Progenitor cell of endocrine pancreas (in vitro differentiated cells): ENCODE measurements at regions not wholly inside any gene's neighbourhood (a gene's known extent, or its start where the extent isn't known, plus 50 kb on each side); places are given as distances from the start of the nearest gene placed in this dataset.
"Not testable (repeated sequence)": the region's sequence is repeated elsewhere in the genome, so short reads cannot be mapped to it uniquely, and the experiment has no call there.

Experiments
- DNase-seq: peaks from one replicate; pipeline ENCODE4 v3.0.0; 2021; ENCODE audit warnings: low spot score; ENCODE audit not compliant: unreplicated experiment
- H3K27ac Mint-ChIP-seq: 2 replicates; pipeline ENCODE4 v1.8.0; 2021; ENCODE audit warnings: mild to moderate bottlenecking, moderate library complexity, mixed read lengths
- H3K27me3 Mint-ChIP-seq: 2 replicates; pipeline ENCODE4 v1.8.0; 2021; ENCODE audit warnings: mixed read lengths
- H3K36me3 Mint-ChIP-seq: 2 replicates; pipeline ENCODE4 v1.8.0; 2022; ENCODE audit warnings: mixed read lengths; ENCODE audit not compliant: insufficient read depth
- H3K4me1 Mint-ChIP-seq: 2 replicates; pipeline ENCODE4 v1.8.0; 2021; ENCODE audit warnings: low read depth, mixed read lengths
- H3K4me3 Mint-ChIP-seq: 2 replicates; pipeline ENCODE4 v1.8.0; 2021; ENCODE audit warnings: low read depth, mild to moderate bottlenecking, moderate library complexity, mixed read lengths
- H3K9me3 Mint-ChIP-seq: 2 replicates; pipeline ENCODE4 v1.8.0; 2021; ENCODE audit warnings: low read depth, mixed read lengths
- CTCF ChIP-seq: fragments of 200-600 bp; sonication (generic); IDR thresholded peaks from one replicate; pipeline ENCODE4 v1.5.0; 2021; ENCODE audit warnings: antibody characterized with exemption, mild to moderate bottlenecking; ENCODE audit not compliant: unreplicated experiment

DNA sequence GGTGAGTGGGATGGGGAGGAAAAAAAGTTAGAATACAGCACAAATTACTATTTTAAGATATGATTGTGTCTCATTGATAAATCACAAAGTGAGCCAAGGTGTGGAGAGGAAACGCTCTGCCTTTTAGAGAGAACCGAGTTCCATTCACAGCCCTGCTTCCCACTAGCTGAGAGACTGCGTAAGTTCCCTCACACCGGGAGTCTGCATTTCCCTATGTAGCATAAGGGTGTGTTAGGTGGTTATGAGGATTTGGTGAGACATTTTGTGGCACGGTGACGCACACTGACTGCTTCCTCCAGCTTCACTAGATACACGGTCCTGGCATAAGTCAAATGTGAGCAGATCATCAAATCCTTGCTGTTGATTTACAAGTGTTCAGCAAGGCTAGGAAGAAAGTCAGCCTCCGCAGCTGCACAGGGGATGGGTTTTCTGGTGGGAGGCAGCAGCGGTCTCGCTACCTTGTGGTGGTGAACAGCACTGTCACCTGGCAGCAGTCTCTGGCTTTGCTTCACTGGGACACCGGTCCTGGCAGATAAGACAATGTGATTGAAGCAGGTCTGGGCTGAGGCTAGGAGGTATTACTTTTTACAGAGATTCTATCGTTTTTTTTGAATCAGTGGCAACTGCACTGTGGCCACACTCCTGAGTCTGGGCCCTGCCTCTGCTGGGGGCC lies 312.2 kb upstream of the B3GAT1 start:
- Mint-ChIP-seq H3K36me3 (no peaks in the 10 kb centered on the region), H3K27me3 (peaks cover 51% of the 10 kb centered on the region), H3K4me1 (peaks cover 2% of the 10 kb centered on the region), H3K27ac (no peak overlapping the region), H3K4me3 (no peak overlapping the region), H3K9me3 (no peaks in the 10 kb centered on the region)
- no peak for DNase-seq
- no peak for TF ChIP-seq CTCF

- H3K4me3 Mint-ChIP-seq, H3K4me1 Mint-ChIP-seq, H3K27ac Mint-ChIP-seq, H3K9me3 Mint-ChIP-seq, H3K36me3 Mint-ChIP-seq, DNase-seq: not testable (repeated sequence)
- H3K27me3 Mint-ChIP-seq: peaks cover 44% of the 10 kb centered on the region
These were observed 308.6 kb upstream of the B3GAT1 start for GRCh38 chr11:134720691-134721070.

DNA sequence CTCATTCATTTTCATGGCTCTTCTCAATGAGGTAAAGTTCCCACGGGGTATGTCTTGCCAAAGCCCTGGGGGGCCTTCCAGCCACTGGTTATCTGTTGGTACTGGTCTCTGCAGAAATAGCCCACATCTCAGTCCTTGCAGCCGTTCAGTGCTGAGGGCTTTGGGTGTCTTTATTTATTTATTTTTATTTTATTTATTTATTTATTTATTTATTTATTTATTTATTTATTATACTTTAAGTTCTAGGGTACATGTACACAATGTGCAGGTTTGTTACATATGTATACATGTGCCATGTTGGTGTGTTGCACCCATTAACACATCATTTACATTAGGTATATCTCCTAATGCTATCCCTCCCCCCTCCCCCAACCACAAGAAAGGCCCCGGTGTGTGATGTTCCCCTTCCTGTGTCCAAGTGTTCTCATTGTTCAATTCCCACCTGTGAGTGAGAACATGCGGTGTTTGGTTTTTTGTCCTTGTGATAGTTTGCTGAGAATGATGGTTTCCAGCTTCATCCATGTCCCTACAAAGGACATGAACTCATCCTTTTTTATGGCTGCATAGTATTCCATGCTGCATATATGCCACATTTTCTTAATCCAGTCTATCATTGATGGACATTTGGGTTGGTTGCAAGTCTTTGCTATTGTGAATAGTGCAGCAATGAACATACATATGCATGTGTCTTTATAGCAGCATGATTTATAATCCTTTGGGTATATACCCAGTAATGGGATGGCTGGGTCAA lies 308.1 kb upstream of the B3GAT1 start:
- not testable (repeated sequence) for H3K4me3 Mint-ChIP-seq, H3K27ac Mint-ChIP-seq, H3K36me3 Mint-ChIP-seq, H3K4me1 Mint-ChIP-seq, DNase-seq, H3K9me3 Mint-ChIP-seq
- peaks cover 44% of the 10 kb centered on the region for H3K27me3 Mint-ChIP-seq

GRCh38 chr11:134719397-134719796 lies 307.4 kb upstream of the B3GAT1 start:
- H3K4me3 Mint-ChIP-seq: no peak overlapping the region
- no peak for DNase-seq
- H3K27me3 Mint-ChIP-seq: peaks cover 42% of the 10 kb centered on the region
- H3K27ac Mint-ChIP-seq: no peak overlapping the region
- TF ChIP-seq CTCF: no peak
- H3K9me3 Mint-ChIP-seq: no peaks in the 10 kb centered on the region
- no peaks in the 10 kb centered on the region for H3K36me3 Mint-ChIP-seq
- H3K4me1 Mint-ChIP-seq: peaks cover 2% of the 10 kb centered on the region

GRCh38 chr11:134716582-134716981 lies 304.5 kb upstream of the B3GAT1 start:
- no peaks in the 10 kb centered on the region for H3K36me3 Mint-ChIP-seq
- no peak overlapping the region for H3K27ac Mint-ChIP-seq
- DNase-seq: no peak
- no peaks in the 10 kb centered on the region for H3K9me3 Mint-ChIP-seq
- peaks cover 40% of the 10 kb centered on the region for H3K27me3 Mint-ChIP-seq
- no peaks in the 10 kb centered on the region for H3K4me1 Mint-ChIP-seq
- no peak for TF ChIP-seq CTCF
- H3K4me3 Mint-ChIP-seq: no peak overlapping the region

- Mint-ChIP-seq H3K4me3 (no peak overlapping the region), H3K36me3 (no peaks in the 10 kb centered on the region), H3K27ac (no peak overlapping the region), H3K9me3 (no peaks in the 10 kb centered on the region), H3K4me1 (no peaks in the 10 kb centered on the region), H3K27me3 (peaks cover 40% of the 10 kb centered on the region)
- TF ChIP-seq CTCF: no peak
- no peak for DNase-seq
These were observed 302.1 kb upstream of the B3GAT1 start for GRCh38 chr11:134714021-134714656.
